NT2/D1 (cell line): ENCODE measurements at regions not wholly inside any gene's neighbourhood (a gene's known extent, or its start where the extent isn't known, plus 50 kb on each side); places are given as distances from the start of the nearest gene placed in this dataset.

ENCODE experiments used
- SUZ12 ChIP-seq: IDR thresholded peaks from 2 replicates; pipeline ENCODE4 v1.6.1; 2011; ENCODE audit not compliant: insufficient read length, insufficient read depth; ENCODE audit errors: extremely low read depth
- YY1 ChIP-seq: IDR thresholded peaks from 2 replicates; pipeline ENCODE4 v1.6.1; 2011; ENCODE audit not compliant: insufficient read length, insufficient read depth
- ZNF274 ChIP-seq: IDR thresholded peaks from 2 replicates; pipeline ENCODE4 v1.6.1; 2011; ENCODE audit warnings: mild to moderate bottlenecking, low read depth, low read length

- no peak for TF ChIP-seq SUZ12
- TF ChIP-seq YY1, result no peak
- no peak for TF ChIP-seq ZNF274
These were observed 148.4 kb upstream of the TRPM3 start for GRCh38 chr9:71269859-71270258.
